ENCODE measurements at regions not wholly inside any gene's neighbourhood (a gene's known extent, or its start where the extent isn't known, plus 50 kb on each side); places are given as distances from the start of the nearest gene placed in this dataset.

DNA sequence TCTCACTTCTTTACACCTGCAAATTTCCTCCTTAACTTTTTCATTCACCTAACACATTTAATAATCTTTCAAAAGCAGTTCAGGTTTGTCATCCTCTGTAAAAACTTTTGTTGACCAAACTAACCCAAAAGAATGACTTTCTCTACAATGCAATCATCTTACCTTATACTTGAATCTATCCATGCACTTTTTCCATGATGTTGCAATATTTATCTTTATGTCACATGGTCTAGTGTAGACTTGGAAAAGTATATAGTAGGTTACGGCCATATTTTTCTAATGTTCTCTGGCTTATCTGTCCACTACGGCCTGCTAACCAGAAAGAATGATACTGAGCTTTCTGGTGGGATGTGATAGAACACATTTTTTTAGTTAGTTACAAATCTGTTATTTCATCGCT lies 431.0 kb upstream of the SOX9 start:
- Histone ChIP-seq H3K36me3 (ENCODE audit: control insufficient read depth, insufficient read depth, low read length) (no peaks in the 10 kb centered on the region), H3K4me3 (ENCODE audit: low read depth, low read length) (no peak overlapping the region), H3K27me3 (ENCODE audit: control insufficient read depth, insufficient read depth, low read length) (no peaks in the 10 kb centered on the region)
- TF ChIP-seq, protein P1, sequence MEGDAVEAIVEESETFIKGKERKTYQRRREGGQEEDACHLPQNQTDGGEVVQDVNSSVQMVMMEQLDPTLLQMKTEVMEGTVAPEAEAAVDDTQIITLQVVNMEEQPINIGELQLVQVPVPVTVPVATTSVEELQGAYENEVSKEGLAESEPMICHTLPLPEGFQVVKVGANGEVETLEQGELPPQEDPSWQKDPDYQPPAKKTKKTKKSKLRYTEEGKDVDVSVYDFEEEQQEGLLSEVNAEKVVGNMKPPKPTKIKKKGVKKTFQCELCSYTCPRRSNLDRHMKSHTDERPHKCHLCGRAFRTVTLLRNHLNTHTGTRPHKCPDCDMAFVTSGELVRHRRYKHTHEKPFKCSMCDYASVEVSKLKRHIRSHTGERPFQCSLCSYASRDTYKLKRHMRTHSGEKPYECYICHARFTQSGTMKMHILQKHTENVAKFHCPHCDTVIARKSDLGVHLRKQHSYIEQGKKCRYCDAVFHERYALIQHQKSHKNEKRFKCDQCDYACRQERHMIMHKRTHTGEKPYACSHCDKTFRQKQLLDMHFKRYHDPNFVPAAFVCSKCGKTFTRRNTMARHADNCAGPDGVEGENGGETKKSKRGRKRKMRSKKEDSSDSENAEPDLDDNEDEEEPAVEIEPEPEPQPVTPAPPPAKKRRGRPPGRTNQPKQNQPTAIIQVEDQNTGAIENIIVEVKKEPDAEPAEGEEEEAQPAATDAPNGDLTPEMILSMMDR (IDR thresholded peaks at IDR 0.05; ENCODE audit: insufficient read depth, low read length, poor library complexity, severe bottlenecking): no peak
- no peak for DNase-seq (ENCODE audit: low read depth)

DNA sequence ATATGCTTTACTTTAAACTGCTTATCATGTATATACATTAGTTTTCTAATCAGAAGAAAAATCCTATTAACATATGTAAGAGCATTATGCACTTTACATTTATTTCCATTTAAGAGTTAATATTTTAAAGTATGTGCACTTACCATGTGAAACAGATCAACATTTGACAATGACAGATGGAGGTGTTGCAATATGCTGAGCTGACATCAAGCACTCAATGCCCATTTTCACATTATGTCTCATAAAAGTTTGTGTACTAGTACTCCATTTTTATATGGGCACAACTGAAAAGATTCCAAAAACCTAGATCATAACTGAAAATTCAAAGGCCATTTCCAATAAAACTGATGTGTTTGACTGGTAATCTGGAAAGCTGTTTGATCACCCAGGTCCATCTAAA lies 420.9 kb upstream of the SOX9 start:
- no peak overlapping the region for H3K4me3 ChIP-seq (ENCODE audit: low read depth, low read length)
- TF ChIP-seq, protein P1 (IDR thresholded peaks at IDR 0.05; ENCODE audit: insufficient read depth, low read length, poor library complexity, severe bottlenecking): no peak
- DNase-seq (ENCODE audit: low read depth): no peak
- H3K36me3 ChIP-seq (ENCODE audit: control insufficient read depth, insufficient read depth, low read length): no peaks in the 10 kb centered on the region
- no peaks in the 10 kb centered on the region for H3K27me3 ChIP-seq (ENCODE audit: control insufficient read depth, insufficient read depth, low read length)

DNA sequence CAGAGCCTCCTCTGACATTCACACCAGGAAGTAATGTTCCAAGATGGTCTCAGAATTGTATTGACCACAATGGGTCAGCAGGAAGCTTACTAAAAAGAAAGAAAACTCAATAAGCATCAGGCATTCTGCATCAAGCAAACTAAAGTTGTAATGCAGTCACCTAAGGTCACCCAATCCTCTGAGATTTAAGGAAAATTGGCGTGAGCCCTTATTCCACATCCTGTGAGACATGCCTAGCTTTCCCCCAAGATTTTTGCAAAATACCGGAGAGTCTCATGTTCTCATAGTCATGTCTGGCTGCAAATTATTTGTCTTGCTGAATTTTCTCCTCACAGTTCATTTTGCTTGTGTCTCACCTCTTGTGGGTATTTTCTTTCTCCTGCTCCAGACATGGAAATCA lies 417.1 kb upstream of the SOX9 start:
- no peak for DNase-seq (ENCODE audit: low read depth)
- TF ChIP-seq, protein P1 (IDR thresholded peaks at IDR 0.05; ENCODE audit: insufficient read depth, low read length, poor library complexity, severe bottlenecking): no peak
- Histone ChIP-seq H3K36me3 (ENCODE audit: control insufficient read depth, insufficient read depth, low read length) (no peaks in the 10 kb centered on the region), H3K27me3 (ENCODE audit: control insufficient read depth, insufficient read depth, low read length) (no peaks in the 10 kb centered on the region), H3K4me3 (ENCODE audit: low read depth, low read length) (no peak overlapping the region)

DNA sequence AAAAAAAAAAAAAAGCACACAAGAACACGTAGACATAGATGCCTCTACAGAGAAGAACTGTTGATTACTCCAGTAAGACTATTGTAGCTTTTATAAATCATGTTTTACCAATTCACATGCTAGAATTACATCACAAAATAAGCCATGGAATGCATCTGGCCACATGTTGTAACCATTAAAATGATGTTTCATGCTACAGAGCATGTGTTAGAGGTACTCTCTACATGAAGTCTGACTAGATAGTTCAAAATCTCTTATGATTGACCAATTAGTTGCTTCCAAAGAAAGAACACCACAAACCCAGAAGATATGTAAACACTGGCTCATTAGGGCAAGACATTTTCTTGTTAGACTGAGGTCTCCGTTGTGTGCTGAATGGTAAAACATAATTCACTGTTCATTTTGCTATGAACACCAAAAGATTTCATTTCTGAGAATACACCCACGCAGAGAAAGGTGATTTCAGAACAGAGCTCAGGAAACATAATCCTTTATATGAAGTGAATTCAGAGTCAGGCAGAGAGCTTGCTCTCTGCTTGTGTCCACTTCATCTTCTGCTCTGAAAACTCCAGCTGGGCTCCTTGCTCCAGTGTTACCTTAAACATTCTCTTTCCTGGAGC lies 411.4 kb upstream of the SOX9 start:
- no peaks in the 10 kb centered on the region for H3K36me3 ChIP-seq (ENCODE audit: control insufficient read depth, insufficient read depth, low read length)
- DNase-seq (ENCODE audit: low read depth): no peak
- H3K27me3 ChIP-seq (ENCODE audit: control insufficient read depth, insufficient read depth, low read length): no peaks in the 10 kb centered on the region
- no peak overlapping the region for H3K4me3 ChIP-seq (ENCODE audit: low read depth, low read length)
- TF ChIP-seq, protein P1 (IDR thresholded peaks at IDR 0.05; ENCODE audit: insufficient read depth, low read length, poor library complexity, severe bottlenecking): no peak

DNA sequence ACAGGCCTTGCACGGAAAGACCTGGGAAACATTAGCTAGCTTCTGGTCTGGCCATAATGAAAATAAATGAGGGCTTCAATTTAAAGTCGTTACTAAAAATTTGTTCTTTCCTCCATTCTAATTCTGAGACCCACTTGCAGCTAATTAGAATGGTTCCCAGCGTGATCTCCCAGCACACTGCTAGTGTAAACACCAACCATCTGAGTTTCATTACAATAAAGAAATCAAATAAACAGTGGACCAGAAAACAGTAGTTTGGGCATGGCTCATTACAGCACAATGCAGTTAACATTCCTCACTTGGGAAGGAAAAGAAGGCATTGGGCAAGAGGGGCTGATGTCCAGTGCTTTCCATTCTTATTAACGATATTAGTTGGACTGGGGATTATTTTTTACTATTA lies 410.9 kb upstream of the SOX9 start:
- Histone ChIP-seq H3K4me3 (ENCODE audit: low read depth, low read length) (no peak overlapping the region), H3K36me3 (ENCODE audit: control insufficient read depth, insufficient read depth, low read length) (no peaks in the 10 kb centered on the region), H3K27me3 (ENCODE audit: control insufficient read depth, insufficient read depth, low read length) (no peaks in the 10 kb centered on the region)
- no peak for DNase-seq (ENCODE audit: low read depth)
- TF ChIP-seq, protein P1 (IDR thresholded peaks at IDR 0.05; ENCODE audit: insufficient read depth, low read length, poor library complexity, severe bottlenecking): no peak

DNA sequence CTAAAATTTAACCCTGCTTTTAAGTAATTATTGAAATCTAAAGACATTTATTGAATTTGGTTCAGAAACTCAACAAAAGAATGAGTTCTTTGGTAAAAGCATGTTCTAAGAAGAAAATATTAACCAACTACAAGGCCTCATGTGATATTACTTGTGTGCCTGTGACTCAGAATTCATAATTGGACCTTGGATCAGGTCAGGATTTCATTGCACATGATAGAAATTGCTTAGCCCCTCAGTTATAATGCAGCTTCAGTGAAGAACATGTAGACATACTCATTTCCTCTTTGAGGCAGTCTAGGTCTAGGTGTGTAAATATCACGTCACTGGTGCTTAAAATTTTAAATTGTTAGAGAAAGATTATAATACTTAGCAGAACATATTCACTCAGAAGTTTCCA lies 410.0 kb upstream of the SOX9 start:
- DNase-seq (ENCODE audit: low read depth): no peak
- TF ChIP-seq, protein P1 (IDR thresholded peaks at IDR 0.05; ENCODE audit: insufficient read depth, low read length, poor library complexity, severe bottlenecking): no peak
- H3K27me3 ChIP-seq (ENCODE audit: control insufficient read depth, insufficient read depth, low read length): no peaks in the 10 kb centered on the region
- no peaks in the 10 kb centered on the region for H3K36me3 ChIP-seq (ENCODE audit: control insufficient read depth, insufficient read depth, low read length)
- H3K4me3 ChIP-seq (ENCODE audit: low read depth, low read length): no peak overlapping the region
